GM21423 (cell line): ENCODE measurements at regions not wholly inside any gene's neighbourhood (a gene's known extent, or its start where the extent isn't known, plus 50 kb on each side); places are given as distances from the start of the nearest gene placed in this dataset.

Source experiments
- ATAC-seq: cut with Tn5 transposase; IDR thresholded peaks from one replicate; pipeline ENCODE4 v1.9.1; 2021; ENCODE audit warnings: mild to moderate bottlenecking, moderate library complexity; ENCODE audit not compliant: unreplicated experiment

DNA sequence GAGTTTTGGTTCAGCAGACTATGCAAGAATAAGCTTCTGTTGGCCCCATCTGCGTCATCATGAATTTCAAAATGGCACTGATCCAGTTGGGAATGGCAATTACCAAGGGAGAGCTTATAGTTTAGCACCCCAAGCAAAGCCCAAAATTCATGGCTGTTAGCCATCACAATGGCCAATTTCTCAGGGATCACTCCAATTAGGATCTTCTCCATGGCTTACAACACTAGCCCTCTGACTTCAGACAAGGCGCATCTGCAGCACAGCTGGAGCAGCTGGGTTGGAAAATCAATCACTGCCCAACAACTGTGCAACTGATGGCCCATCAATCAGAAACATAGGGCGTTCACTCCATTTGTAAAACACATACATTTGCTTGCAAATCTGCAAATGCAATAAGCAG is 273.6 kb downstream of the SRBD1 start:
- no peak for ATAC-seq

DNA sequence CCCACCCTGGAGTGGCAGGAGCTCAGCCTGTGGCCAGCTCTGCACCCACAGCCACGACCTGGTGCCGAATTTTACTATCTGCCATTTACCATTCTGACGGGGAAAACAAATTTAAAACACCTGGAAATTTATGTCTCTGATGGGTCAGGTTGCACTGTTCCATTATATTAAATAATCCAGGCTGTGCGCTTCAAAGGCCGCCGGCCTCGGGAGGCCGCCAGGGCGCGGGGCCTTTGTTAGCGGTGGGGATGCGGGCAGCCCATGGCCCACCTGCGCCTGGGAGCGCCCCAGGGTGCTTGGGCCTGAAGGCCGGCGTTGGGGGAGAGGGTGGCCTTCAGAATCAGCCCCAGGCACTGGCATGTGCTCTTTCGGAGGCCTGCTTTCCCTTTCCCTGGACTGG is 276.9 kb downstream of the SRBD1 start:
- ATAC-seq: no peak

DNA sequence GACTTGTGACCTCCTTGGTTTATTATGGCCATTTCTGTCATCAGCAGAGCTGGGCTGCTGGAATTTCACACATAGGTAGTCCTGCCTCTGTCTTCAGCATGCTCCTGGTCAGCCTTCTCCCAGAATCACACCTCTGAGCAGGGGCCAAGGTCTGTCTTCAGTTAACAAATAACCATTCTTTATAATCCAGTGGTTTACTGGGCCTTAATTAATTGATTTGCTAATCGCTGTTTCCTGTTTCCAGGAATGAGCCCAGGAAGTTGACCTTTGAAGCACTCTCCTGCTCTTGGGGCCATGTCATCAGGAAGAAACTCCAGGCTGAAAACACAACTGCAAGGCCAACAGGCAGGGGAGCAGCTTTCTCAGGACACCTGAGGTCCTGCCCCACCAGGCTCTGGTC is 278.5 kb downstream of the SRBD1 start:
- ATAC-seq: no peak

DNA sequence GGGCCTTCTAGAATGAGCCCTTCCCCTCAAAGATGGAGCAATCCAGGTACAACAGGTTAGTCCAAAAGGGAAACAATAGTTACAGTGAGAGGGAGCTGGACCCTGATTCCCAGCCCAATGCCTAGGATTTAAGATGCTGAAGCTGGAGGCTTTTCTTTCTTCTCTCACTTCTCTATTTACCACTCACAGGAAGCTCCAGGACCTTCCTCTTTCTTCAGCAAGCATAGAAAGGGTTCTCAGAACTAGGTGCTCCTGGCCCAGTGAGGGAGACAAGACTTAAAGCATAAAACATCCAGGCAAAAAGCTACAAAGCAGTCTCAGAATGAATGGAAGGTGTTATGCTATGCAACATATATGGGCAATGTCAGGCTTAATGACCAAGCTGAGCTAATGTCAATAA is 279.0 kb downstream of the SRBD1 start:
- no peak for ATAC-seq

DNA sequence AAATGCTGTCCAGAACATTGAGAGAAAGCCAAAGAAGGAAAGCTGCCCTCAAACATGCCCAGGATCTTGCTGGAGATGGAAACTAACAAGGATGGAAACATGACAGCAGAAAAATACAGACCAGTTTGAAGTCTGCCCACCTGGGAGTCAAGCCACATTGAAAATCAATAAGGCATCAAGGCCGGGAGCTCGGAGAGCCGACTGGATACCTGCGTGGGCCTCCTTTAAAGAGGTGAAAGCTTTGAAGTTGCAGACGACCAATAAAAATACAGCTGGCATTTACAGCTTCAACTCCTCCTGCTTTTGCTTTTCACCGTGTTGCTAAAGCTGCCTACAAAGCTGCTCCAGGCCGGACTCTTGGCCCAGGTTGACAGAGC is 279.7 kb downstream of the SRBD1 start:
- ATAC-seq: no peak

DNA sequence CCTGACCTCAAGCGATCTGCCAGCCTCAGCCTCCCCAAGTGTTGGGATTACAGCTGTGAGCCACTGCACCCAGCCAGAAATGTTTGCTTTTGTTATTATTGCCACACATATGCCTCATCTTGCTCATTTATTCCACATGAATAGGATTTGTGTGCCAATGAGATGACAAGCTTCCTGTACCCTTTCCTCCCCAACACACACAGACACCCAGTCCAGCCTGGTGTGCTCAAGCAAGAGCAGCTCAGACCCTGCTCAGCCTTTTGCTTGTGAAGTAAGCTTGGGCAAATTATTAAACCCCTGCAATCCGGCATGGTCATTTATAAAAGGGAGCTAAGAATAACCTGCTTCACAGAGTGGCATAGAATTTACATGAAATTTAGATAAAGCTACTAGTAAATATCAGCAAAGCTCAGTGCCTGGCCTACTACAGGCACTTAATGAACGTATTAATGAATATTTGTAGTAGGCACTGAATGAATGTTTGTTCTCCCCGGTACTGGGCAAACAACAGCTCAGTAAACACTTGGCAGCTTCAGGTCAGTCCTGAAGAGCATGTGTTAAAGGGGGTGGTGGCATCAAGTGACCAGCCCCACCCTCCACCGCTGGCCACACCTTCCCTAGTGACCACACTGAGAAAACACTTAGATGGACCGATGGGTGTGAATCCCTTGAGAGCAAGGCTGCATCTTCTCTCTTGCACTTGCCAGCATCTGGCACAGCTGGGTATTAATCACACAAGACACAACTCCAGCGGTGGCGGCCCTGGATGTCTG is 280.2 kb downstream of the SRBD1 start:
- no peak for ATAC-seq

DNA sequence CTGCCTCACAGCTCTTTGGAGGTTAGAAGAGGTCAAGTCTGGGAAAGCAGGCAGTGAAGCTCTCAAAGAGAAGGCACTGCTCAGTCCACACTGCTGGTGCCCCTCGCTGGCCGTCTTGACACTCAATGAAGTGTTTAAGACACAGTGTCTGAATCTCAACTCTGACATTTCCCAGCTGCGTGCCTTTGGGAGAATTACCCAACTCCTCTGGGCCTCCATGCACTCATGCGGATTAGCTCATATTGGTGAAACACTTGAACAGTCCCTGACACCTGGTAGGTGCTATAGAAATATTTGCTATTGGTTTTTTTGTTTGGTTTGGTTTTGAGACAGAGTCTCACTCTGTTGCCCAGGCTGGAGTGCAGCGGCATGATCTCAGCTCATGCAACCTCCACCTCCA is 281.0 kb downstream of the SRBD1 start:
- ATAC-seq: no peak

DNA sequence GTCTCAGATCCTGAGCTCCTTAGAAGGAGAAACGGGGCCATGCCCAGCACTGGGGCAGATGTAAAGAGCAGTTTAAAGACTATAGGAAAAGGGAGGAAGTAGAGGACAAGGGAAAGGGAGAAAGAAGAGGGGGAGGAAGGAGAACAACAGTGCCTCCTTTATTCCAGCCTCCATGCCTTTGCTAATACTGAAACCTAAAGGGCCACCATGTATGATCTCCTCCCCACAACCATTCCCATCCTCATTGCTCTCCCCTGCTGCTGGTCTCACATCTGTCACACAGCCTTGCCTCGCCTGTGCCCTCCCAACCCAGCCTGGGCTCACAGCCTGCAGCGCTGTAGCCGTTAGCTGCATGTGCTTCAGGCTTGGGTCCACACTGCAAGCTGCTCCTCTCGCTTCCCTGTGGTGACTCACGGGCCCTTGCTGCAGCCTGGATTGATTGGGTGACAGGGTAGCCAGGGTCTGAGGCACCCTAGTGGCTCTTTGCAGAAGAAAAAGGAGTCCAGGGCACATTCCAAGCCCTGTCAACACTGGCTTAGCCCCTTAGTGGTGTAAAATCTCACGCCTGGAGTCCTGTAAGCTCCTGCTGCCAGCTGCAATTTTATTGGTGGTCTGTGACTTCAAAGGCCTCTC is 281.9 kb downstream of the SRBD1 start:
- ATAC-seq: no peak

DNA sequence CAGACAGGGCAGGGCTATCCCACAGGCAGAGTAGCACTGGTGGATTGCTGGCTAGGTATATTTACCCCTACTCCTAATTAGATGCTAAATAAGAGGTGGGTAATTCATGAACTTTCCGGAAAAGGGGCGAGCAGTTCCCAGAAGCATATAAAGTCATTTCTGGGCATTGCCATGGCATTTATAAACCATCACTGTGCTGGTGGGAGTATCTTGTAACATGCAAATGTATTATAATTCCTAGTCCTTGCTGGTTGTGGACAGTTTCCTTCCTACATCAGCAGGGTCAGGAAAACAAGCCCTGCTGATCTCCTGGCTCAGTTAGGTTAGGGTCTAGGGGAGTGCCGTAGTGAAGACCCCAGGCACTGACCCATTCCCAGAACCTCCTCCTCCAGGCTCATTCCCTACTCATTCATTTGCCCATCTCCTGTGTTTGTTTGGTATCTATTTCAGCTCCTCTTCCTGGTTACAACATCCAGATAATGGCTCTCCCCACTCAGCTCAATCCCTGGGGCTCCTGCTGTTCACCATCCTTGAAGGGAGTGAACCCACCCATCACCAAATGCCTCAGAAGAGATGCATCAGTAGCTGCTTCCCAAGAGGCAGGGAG is 282.7 kb downstream of the SRBD1 start:
- ATAC-seq: no peak

DNA sequence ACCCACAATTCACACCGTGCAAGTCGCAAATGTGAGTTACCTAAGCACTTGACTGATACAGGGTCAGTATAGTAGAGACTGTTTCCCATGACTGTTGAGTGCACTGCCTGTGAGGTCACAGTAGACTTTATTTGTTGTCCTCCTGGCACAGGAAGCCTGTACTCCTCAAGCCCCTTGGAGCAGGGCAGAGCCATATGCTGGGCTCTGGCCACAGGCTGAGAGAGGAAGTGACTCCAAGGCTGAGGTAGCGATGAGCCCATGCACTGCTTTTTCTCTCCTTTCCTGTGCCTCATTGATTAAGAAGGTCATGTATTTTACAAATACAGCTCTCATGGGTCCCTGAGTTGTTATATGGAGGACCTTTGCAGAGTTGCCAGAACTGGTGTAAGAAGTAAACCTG is 287.7 kb downstream of the SRBD1 start:
- no peak for ATAC-seq

DNA sequence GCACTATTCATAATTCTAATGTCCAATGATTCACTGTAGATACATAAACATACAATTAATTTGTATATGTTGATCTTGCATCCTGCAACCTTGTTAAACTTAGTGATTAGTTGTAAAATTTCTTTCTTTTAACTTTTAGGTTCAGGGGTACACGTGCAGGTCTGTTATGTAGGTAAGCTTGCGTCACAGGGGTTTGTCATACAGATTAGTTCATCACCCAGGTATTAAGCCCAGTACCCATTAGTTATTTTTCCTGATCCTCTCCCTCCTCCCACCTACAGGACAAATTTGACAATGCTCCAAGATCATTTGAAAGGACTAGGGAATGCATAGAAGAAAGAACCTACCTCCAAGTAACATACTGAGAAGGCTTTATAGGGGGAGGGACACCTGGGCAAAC is 290.1 kb downstream of the SRBD1 start:
- ATAC-seq: no peak

DNA sequence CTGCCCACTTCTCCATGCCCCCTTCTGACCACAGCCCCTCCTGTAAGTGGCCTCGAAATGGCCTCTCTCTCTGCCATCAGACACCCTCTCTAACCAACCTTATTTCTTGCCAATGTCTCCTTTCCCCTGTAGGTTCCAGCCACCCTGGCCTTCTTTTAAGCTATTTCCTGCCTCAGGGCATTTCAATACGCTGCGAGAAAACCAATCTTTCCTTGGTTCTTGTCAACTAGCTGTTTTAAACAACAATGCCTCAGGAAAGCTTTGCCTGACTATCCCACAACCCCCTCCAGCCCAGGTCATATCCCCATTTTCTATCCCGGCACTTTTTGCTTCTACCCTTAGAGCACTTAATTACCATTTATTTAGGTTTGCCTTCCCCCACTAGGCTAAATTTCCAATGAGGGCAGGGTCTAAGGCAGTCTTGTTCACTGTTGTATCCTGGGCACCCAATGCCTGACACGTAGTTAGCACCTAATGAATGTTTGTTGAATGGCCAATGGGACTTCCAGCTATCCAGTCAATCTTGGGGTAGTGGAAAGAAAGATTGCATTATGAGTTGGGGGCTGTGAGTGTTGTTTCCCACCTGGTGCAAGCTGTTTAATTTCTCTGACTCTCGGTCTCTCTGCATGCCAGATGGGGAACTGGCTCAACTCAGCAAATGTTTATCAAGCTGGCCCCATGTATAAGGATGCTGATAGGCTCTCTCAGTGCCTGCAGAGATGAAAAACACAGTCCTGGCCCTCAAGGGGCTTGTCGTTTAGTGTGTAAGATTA is 291.2 kb downstream of the SRBD1 start:
- ATAC-seq: no peak

DNA sequence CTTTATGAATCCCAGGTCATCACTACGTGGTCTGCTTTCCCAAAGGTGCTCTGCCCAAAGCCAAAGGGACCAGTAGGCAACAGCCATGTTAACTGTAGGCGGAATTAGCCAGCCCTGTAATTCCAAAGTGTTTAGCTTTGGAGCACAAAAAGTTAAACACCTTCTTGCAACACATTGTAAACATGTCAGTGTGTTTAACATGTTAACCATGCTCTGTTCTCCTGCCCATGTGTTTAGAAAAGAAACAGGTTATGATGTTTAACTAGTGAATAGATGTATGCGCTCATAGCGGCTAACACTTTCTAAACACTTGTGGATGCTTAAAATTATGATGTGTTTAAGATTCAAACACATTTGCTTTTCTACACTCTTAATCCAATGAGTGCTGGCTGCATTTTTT is 292.4 kb downstream of the SRBD1 start:
- ATAC-seq: no peak

DNA sequence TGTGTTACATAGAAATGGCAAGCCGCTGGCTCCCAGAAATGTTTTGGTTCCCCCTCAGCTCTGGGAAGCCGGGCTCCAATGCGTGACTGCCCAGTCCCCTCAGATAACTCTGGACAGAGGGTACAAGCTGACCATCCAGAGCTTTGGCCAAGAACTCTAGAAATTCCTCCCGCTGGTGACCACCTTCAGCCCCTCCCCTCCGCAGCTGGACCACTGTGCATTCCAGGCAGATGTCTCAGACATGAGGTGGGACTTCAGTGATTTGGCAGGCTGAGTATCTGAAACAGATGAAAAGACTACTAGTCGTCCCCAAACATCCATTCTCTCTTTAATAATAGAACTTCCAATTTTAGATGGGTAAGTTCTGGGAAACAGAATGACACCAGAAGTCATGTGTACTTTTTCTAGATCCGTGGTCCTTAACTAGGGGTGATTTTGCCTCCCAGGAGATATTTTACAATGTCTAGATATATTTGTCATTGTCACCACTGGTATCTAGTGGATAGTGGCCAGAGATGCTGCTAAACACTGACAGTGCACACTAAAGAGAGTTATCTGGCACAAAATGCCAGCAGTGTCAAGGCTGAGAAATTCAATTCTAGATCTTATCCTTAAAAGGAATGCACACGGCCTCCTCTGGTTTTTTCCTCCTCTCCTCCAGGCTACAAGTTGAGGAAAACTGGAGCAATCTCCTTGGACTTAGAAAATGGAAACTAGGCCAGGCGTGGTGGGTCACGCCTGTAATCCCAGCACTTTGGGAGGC is 294.3 kb downstream of the SRBD1 start:
- ATAC-seq: no peak

DNA sequence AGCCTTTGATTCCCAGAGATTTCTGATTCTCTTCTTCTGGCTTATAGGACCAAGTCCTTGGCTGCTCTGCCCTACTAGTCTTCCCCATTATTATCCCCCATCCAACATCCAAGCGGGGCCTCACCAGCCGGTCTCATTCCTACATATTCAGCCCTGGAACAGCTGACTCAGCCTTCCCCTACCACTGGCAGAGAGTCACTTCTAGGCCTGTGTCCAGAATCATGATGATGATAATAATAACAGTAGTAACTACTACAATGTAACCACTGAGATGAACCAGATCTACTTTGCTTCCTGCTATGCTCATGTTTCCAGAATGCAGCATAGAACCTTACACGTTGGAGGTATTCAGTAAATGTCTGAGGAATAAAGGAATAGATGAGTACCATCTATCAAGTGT is 295.2 kb downstream of the SRBD1 start:
- ATAC-seq: no peak

DNA sequence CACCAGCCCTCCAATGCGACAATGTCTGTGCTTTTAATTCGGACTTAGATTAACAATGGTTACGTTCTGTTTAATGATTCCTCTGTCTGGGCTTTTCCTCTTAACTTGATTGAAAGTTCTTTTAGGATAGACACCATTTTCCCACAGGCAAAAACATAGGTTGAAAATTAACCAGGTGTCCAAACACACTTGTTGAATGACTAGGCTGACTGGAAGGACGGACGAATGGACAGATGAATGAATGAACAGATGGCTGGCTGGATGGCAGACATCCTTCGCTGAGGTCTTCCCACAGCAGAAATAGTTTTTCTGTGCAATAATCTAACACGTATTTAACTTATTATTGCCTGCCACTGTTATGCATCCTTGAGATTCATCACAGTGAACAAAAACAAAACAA is 298.8 kb downstream of the SRBD1 start:
- no peak for ATAC-seq

DNA sequence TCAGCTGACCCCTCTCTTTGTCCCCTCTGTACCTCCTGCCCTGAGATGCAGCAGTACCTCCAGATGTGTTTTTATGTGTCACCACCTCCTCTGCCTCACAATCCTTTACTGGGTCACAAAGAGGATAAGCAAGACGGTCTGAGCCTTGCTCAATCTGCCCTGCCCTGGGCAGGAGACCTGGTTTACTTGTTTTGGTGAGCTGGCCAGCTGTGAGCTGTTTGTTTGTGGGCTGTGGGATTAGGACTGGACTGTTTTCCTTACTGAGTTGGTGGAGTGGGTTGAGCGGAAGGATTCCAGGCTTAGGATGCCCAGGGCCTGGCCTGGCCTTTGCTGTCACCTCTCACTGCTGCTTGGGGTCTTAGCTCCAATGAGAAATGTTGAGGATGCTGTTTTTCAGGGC is 299.5 kb downstream of the SRBD1 start:
- no peak for ATAC-seq

DNA sequence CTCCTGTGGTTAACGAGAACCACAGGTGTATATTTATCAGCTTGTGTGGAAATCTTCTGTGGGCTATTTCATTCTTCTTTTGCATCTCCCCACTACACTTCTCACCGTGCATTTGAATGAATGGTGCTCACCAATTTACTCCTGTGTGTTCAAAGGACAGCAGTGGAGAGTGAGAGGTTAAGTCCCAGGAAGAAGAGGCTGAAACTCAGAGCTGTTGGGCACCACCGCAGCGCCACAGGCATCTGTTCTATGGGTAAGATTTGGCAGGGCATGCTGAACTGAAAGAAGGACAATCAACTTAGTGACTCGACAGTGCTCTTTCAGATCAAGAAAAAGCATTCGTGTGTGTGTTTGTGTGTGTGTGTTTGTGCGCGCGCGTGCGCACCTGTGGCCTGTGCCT is 297.9 kb upstream of the SIX2 start:
- ATAC-seq: no peak

DNA sequence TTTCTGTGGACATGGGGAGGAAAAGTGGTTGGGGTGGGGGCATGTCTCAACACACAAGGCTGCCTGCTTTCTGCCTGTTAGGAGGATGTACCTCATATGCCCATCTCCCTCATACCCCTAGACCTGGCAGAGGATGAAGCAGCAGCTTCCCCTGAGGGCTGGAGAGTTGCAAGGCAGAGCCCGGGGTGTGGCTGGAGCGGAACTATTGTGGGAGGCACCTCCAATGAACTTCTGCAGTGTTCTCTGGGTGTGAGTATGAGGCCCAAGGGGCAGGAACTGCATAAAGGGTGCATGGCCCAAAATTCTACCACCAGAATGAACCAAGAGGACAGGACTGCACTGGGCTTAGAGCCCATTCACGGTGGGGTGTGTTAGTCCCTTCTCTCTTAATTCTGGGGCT is 296.3 kb upstream of the SIX2 start:
- no peak for ATAC-seq

DNA sequence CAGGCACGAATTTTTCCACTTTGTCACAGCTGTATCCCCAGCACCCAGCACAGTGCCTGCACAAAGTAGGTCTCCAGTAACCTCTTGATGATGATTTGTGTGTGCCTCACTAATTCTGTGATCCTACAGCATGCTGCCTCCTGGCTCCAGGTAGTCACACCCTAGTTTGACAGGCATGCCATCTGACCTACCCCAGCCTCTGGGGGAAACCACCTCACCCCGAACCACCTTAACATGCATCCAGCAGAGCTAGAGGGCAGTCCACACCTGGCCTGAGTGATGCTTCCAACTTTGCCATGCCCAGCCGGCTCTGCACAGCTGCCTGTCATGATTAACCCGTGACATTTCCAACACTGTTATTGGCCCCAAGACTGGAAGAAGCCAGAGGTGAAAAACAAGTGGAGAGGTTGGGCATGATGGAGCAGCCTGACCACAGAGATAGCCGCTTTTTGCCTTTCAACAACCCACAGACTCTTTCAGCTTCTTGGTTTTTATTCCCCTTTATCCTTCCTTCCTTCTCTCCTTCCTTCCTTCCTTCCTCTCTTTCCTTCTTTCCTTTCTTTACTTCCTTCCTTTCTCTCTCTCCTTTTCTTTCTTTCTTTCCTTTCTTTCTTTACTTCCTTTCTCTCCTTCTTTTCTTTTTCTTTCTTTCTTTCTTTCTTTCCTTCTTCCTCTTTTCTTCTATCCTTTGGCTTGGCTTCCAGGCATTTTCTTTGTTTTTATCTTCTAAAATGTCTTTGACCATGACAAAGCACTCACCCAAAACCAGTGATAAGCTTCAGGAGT is 294.4 kb upstream of the SIX2 start:
- no peak for ATAC-seq
